ENCODE measurements at regions not wholly inside any gene's neighbourhood (a gene's known extent, or its start where the extent isn't known, plus 50 kb on each side); places are given as distances from the start of the nearest gene placed in this dataset.

DNA sequence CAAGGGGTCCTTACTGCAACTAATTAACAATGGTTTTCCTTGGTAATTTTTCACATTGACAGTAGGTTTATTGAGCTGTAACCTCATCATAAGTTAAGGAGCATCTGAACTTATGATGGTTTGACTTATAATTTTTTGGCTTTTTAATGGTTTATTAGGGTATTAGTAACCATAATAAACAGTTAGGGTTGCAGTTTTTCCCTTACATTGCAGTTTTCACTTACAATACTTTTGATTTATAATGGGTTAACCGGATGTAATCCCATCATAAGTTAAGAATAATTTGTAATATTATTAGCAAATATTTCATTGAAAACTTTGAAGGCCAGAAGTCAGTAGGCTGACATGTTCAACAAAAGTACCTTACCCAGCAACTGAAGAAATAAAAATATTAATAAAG, 811.6 kb downstream of the TRHDE start:
- Mint-ChIP-seq H3K9me3 (ENCODE audit: unreplicated experiment) (peaks cover 15% of the 10 kb centered on the region), H3K27ac (ENCODE audit: unreplicated experiment) (no peak overlapping the region), H3K4me3 (ENCODE audit: unreplicated experiment) (no peak overlapping the region), H3K36me3 (ENCODE audit: unreplicated experiment) (no peaks in the 10 kb centered on the region), H3K4me1 (ENCODE audit: unreplicated experiment) (no peaks in the 10 kb centered on the region), H3K27me3 (ENCODE audit: unreplicated experiment) (no peaks in the 10 kb centered on the region)
- TF ChIP-seq, protein P1, sequence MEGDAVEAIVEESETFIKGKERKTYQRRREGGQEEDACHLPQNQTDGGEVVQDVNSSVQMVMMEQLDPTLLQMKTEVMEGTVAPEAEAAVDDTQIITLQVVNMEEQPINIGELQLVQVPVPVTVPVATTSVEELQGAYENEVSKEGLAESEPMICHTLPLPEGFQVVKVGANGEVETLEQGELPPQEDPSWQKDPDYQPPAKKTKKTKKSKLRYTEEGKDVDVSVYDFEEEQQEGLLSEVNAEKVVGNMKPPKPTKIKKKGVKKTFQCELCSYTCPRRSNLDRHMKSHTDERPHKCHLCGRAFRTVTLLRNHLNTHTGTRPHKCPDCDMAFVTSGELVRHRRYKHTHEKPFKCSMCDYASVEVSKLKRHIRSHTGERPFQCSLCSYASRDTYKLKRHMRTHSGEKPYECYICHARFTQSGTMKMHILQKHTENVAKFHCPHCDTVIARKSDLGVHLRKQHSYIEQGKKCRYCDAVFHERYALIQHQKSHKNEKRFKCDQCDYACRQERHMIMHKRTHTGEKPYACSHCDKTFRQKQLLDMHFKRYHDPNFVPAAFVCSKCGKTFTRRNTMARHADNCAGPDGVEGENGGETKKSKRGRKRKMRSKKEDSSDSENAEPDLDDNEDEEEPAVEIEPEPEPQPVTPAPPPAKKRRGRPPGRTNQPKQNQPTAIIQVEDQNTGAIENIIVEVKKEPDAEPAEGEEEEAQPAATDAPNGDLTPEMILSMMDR (IDR thresholded peaks at IDR 0.05), result no peak
- DNase-seq (ENCODE audit: extremely low spot score, unreplicated experiment), result no peak

DNA sequence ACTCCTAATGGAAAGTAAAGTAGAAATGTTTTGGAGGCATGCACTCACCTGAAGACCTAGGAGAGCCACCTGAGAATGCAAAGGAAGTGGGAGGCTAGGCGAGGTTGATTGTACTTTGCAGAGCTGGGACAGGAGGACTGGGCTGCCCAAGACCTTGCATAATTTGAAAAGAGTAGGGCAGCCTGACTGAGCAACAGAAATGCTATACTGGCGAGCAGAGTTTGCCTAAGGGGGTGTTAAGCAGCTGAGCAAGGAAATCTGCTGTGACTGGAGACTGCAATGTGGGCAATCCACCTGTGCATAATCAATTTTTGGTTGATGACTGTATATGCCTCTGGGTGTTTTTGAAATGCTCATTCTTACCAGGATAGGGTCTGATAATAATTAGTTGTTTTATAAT, 834.1 kb downstream of the TRHDE start:
- TF ChIP-seq, protein P1 (IDR thresholded peaks at IDR 0.05), result no peak
- H3K36me3 Mint-ChIP-seq (ENCODE audit: unreplicated experiment), result no peaks in the 10 kb centered on the region
- H3K27ac Mint-ChIP-seq (ENCODE audit: unreplicated experiment), result no peak overlapping the region
- no peaks in the 10 kb centered on the region for H3K27me3 Mint-ChIP-seq (ENCODE audit: unreplicated experiment)
- H3K9me3 Mint-ChIP-seq (ENCODE audit: unreplicated experiment), result peaks cover 5% of the 10 kb centered on the region
- H3K4me3 Mint-ChIP-seq (ENCODE audit: unreplicated experiment), result no peak overlapping the region
- no peaks in the 10 kb centered on the region for H3K4me1 Mint-ChIP-seq (ENCODE audit: unreplicated experiment)
- DNase-seq (ENCODE audit: extremely low spot score, unreplicated experiment), result no peak

DNA sequence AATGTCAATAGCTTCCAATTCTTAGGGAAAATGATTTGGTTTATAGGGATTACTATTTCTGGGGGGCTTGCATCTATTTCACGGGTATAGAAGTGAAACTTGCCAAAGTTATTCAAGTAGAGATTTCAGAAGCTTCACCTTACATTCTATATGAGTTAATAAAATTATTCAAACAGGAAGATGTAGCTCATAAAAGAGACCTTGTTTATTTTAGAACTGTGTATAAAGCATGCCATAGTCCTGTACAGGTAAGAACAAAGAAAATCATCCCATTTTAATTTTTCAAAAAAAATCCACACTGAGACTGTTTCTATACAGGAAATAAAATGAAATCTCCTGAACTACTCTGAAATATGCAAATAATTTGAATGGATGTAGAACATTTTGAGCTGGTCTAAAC, 834.7 kb downstream of the TRHDE start:
- Mint-ChIP-seq H3K4me1 (ENCODE audit: unreplicated experiment) (no peaks in the 10 kb centered on the region), H3K27ac (ENCODE audit: unreplicated experiment) (no peak overlapping the region), H3K4me3 (ENCODE audit: unreplicated experiment) (no peak overlapping the region), H3K9me3 (ENCODE audit: unreplicated experiment) (peaks cover 3% of the 10 kb centered on the region), H3K27me3 (ENCODE audit: unreplicated experiment) (no peaks in the 10 kb centered on the region), H3K36me3 (ENCODE audit: unreplicated experiment) (no peaks in the 10 kb centered on the region)
- no peak for DNase-seq (ENCODE audit: extremely low spot score, unreplicated experiment)
- TF ChIP-seq, protein P1 (IDR thresholded peaks at IDR 0.05), result no peak

DNA sequence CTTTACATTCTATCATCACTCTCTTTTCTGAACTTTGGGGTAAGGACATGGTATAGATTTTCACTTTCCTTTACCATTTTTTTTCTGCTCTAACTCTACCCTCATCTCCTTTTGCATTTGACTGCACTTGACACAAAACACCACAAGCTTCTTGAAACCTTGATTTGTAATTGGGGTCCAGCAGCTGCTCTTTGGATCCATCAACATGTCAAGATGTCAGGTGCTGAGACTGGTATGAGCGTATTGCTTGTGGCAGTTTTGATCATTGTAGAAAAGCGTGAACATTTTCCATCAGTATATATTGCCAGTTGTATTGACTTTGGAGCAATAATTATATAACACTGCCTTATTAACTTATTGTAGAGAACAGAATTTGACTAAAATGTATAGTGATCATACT, 838.6 kb downstream of the TRHDE start:
- no peaks in the 10 kb centered on the region for H3K4me1 Mint-ChIP-seq (ENCODE audit: unreplicated experiment)
- no peaks in the 10 kb centered on the region for H3K27me3 Mint-ChIP-seq (ENCODE audit: unreplicated experiment)
- no peak overlapping the region for H3K27ac Mint-ChIP-seq (ENCODE audit: unreplicated experiment)
- no peak for DNase-seq (ENCODE audit: extremely low spot score, unreplicated experiment)
- H3K9me3 Mint-ChIP-seq (ENCODE audit: unreplicated experiment), result no peaks in the 10 kb centered on the region
- H3K36me3 Mint-ChIP-seq (ENCODE audit: unreplicated experiment), result no peaks in the 10 kb centered on the region
- H3K4me3 Mint-ChIP-seq (ENCODE audit: unreplicated experiment), result no peak overlapping the region
- TF ChIP-seq, protein P1 (IDR thresholded peaks at IDR 0.05), result no peak

DNA sequence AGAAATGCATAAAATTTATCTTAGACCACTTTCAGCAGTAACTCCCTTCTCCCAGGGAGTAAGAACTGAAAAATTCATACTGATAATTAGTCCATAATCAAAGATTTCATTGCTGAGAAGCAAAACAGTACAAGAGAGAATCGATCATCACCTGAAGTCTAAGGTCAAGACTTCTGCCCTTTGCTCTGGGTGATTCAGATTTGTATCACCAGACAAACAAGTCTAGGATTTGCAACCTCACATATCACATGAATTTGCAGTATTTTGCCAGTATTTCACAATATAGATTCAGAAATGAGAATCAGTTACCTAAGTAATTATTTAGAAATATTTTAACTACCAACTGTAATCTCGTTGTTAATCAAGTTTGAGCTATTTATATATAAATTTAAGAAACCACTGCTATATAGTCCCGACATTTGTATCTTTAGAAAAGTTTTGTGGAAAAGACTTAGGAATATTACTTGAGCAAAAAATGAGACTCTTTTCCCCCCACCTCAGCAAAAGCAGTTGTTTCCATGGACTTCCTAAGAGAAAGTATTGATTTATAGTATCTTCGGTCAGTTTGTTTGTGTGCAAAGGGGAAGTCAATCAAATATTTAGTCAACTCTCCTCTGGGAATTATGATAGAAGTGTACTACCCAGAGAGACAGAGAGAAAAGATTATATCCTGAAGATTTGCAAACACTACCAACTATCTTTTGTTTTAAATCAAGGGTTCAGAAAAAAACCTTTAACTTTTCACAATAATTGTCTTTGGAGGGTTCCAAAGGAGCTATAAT, 840.1 kb downstream of the TRHDE start:
- Mint-ChIP-seq H3K27ac (ENCODE audit: unreplicated experiment) (no peak overlapping the region), H3K9me3 (ENCODE audit: unreplicated experiment) (no peaks in the 10 kb centered on the region), H3K27me3 (ENCODE audit: unreplicated experiment) (no peaks in the 10 kb centered on the region), H3K4me3 (ENCODE audit: unreplicated experiment) (no peak overlapping the region), H3K36me3 (ENCODE audit: unreplicated experiment) (no peaks in the 10 kb centered on the region), H3K4me1 (ENCODE audit: unreplicated experiment) (no peaks in the 10 kb centered on the region)
- TF ChIP-seq, protein P1 (IDR thresholded peaks at IDR 0.05), result no peak
- no peak for DNase-seq (ENCODE audit: extremely low spot score, unreplicated experiment)
